ENCODE measurements at regions not wholly inside any gene's neighbourhood (a gene's known extent, or its start where the extent isn't known, plus 50 kb on each side); places are given as distances from the start of the nearest gene placed in this dataset.

- TF ChIP-seq ZNF776 (tag by site-specific recombination; IDR thresholded peaks at IDR 0.05; ENCODE audit: borderline replicate concordance), result no peak
- TF ChIP-seq ZNF558 (tag by site-specific recombination; IDR thresholded peaks at IDR 0.05), result peak; percentile 38; the same call in 1 of the 2 replicates
- peak; percentile 77 for TF ChIP-seq SP7 (tag by site-specific recombination; IDR thresholded peaks at IDR 0.05)
- no peak for TF ChIP-seq ZNF239 (tag by site-specific recombination; IDR thresholded peaks at IDR 0.05)
- TF ChIP-seq KLF17 (tag by site-specific recombination; IDR thresholded peaks at IDR 0.05), result no peak
- no peak for TF ChIP-seq ZNF521 (tag by site-specific recombination; IDR thresholded peaks at IDR 0.05)
- peak; percentile 67 for TF ChIP-seq ZNF366 (tag by site-specific recombination; conservative IDR thresholded peaks at IDR 0.05)
- no peak for TF ChIP-seq ZNF132 (tag by site-specific recombination; IDR thresholded peaks at IDR 0.05; ENCODE audit: borderline replicate concordance)
- TF ChIP-seq ZNF146 (tag by site-specific recombination; IDR thresholded peaks at IDR 0.05), result no peak
- TF ChIP-seq ZNF624 (tag by site-specific recombination; IDR thresholded peaks at IDR 0.05), result no peak
- peak; percentile 54 for TF ChIP-seq ZBTB17 (tag by site-specific recombination; IDR thresholded peaks at IDR 0.05)
- TF ChIP-seq ZNF324 (tag by site-specific recombination; IDR thresholded peaks at IDR 0.05), result no peak
- TF ChIP-seq ZNF335 (tag by site-specific recombination; conservative IDR thresholded peaks at IDR 0.05), result peak; percentile 44; the same call in 1 of the 2 replicates
- TF ChIP-seq ZEB2 (tag by site-specific recombination; IDR thresholded peaks at IDR 0.05), result 0 out of 2 replicates have a peak, but pooled peaks have one; percentile 34
- TF ChIP-seq HOXA7 (CRISPR knock-in tag; IDR thresholded peaks at IDR 0.05; ENCODE audit: borderline replicate concordance), result no peak
- TF ChIP-seq ZNF2 (tag by site-specific recombination; IDR thresholded peaks at IDR 0.05), result 0 out of 2 replicates have a peak, but pooled peaks have one; percentile 28
- TF ChIP-seq ZNF214 (tag by site-specific recombination; IDR thresholded peaks at IDR 0.05; ENCODE audit: borderline replicate concordance), result no peak
- no peak for TF ChIP-seq PRDM4 (tag by site-specific recombination; IDR thresholded peaks at IDR 0.05)
- TF ChIP-seq ZNF416 (tag by site-specific recombination; IDR thresholded peaks at IDR 0.05), result no peak
- TF ChIP-seq KLF10 (tag by site-specific recombination; IDR thresholded peaks at IDR 0.05), result no peak
- no peak for TF ChIP-seq ZNF350 (tag by site-specific recombination; IDR thresholded peaks at IDR 0.05)
- no peak for TF ChIP-seq REPIN1 (tag by site-specific recombination; IDR thresholded peaks at IDR 0.05; ENCODE audit: low read depth)
- no peak for TF ChIP-seq ZNF280D (tag by site-specific recombination; IDR thresholded peaks at IDR 0.05)
- TF ChIP-seq HOXD13 (CRISPR knock-in tag; IDR thresholded peaks at IDR 0.05; ENCODE audit: borderline replicate concordance), result no peak
- peak; percentile 32 for TF ChIP-seq FEZF1 (tag by site-specific recombination; IDR thresholded peaks at IDR 0.05)
- TF ChIP-seq ZIC2 (tag by site-specific recombination; IDR thresholded peaks at IDR 0.05), result peak; percentile 59
- no peak for TF ChIP-seq ZSCAN23 (tag by site-specific recombination; IDR thresholded peaks at IDR 0.05)
- no peak for TF ChIP-seq BCL11B (tag by site-specific recombination; IDR thresholded peaks at IDR 0.05; ENCODE audit: low read depth)
- peak; percentile 46; the same call in 1 of the 2 replicates for TF ChIP-seq ZNF600 (tag by site-specific recombination; IDR thresholded peaks at IDR 0.05)
- no peak for TF ChIP-seq ZNF555 (tag by site-specific recombination; conservative IDR thresholded peaks at IDR 0.05)
- TF ChIP-seq ZNF10 (tag by site-specific recombination; IDR thresholded peaks at IDR 0.05), result no peak
- TF ChIP-seq ZNF701 (tag by site-specific recombination; IDR thresholded peaks at IDR 0.05), result no peak
- no peak for TF ChIP-seq ZXDB (tag by site-specific recombination; IDR thresholded peaks at IDR 0.05)
- TF ChIP-seq ZBTB49 (tag by site-specific recombination; IDR thresholded peaks at IDR 0.05; ENCODE audit: low read depth), result no peak
Measured at GRCh38 chr5:96572864-96573512, 89.2 kb upstream of the CAST start (continued).
